UCSD-AML1 (cell line): ENCODE measurements at regions not wholly inside any gene's neighbourhood (a gene's known extent, or its start where the extent isn't known, plus 50 kb on each side); places are given as distances from the start of the nearest gene placed in this dataset.

Source experiments
- DNase-seq: peaks from one replicate; lab custom pipeline; 2025; ENCODE audit not compliant: unreplicated experiment; lab: John Stamatoyannopoulos, UW

DNA sequence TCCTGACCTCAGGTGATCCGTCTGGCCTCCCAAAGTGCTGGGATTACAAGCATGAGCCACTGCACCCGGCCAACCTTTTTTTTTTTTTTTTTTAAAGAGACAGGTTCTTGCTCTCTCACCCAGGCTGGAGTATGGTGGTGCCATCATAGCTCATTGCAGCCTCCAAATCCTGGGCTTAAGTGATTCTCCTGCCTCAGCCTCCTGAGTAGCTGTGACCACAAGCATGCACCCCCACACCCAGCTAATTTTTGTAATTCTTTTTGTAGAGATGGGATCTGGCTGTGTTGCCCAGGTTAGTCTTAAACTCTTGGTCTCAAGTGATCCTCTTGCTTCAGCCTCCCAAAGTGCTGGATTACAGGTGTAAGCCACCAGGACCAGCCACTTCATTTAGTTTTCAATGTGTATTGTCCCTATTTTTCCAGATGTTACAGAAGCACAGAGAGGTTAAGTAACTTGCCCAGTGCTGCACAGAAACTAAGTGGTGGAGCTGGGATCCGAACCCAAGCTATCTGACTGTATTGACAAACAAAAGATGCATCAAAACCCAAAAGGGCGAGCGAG, 55.6 kb upstream of the GRK3 start:
- DNase-seq = no peak

DNA sequence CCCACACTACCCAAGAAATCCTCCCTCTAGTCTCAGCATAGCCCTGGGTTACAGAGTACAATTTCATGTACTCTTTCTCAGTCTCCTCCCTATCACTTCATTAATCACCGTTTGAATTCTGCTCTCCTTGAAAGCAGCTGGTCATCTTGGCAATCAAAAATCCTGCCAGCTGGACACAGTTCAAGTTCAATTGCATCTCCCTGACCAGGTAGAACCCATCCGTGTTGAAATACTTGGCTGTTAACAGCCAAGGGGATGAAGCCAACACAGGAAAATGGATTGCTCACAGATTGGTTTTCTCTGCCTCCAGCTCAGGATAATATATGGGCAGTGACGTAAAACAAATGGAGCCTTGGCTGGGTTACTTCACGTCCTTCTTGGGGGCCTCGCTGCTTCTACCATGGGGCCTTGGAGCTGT, 55.1 kb upstream of the GRK3 start:
- no peak for DNase-seq

DNA sequence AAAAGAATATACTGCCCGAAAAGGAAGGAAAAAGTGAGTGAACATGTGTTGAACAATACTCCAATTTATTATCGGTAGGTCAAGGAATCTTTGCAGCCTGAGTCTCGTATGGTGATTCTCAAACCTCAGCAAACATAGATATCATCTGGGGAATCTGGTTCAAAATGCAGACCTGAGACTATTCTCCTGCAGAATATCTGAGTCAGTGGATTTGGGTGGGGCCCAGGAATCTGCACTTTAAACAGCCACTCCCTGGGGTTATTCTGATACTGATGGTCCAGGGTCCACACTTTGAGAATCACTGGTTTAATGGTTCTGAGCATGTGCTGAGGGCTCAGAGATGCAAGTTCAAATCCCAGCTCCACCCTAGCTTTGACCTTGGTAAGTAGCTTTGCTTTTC, 53.6 kb upstream of the GRK3 start:
- no peak for DNase-seq

DNA sequence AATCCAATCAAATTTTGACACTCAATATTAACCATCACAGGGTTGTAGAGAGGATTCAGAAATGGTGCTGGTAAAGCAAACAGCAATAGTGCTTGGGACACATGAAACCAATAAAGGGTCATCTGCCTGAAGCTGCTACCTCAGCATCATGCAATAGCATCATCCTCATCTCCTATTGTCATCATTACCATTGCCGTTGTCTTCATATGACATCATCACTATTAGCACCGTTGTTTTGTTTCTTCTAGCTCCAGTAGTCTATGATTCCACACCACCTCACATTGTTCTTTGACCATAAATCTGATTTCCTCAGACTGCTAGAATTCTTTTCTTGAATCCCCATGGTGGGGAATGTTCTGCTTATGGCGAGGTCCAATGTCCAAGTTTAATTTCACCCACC, 52.8 kb upstream of the GRK3 start:
- DNase-seq = no peak

DNA sequence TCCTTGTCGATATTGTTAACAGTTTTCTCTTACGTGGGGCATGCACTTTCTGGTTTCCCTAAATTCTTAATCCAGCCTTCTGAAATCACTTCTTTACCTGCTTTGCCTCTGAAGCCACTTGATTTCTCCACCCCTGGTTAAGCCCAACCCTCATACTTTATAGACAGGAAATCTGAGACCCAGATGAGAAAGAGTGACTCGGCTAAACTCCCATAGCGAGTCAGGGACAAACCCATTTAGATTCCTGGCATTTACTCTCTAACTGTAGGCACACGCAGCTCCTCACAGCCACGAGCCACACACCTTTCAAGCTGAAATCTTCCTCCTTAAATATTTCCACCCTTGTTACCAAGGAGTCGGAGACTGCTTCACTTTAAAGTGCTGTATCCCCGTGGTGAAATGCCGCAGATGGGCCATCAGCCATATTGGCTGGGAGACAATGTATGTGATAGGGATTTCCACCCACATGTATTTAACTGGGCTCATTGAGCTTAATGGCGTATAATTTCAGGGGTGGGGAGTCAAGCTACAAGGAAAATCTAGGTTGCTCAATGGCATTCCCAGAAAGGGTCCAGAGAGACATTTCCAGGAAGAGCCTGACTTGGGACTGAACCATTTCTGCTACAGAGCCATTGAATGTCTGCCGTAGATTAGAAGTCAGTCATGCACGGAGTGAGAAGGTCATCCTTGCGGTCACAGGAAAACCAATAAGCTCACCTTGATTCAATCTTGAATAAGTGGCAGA, 49.9 kb upstream of the GRK3 start:
- no peak for DNase-seq
